ENCODE measurements at regions not wholly inside any gene's neighbourhood (a gene's known extent, or its start where the extent isn't known, plus 50 kb on each side); places are given as distances from the start of the nearest gene placed in this dataset.

GRCh38 chr15:69806287-69806915 is 291.3 kb downstream of the TLE3 start:
- H3K4me3 ChIP-seq = no peak overlapping the region
- no peaks in the 10 kb centered on the region for H4K20me1 ChIP-seq (ENCODE audit: insufficient read depth)
- TF ChIP-seq EZH2 (IDR thresholded peaks at IDR 0.05; ENCODE audit: low read depth) = no peak
- no peak for TF ChIP-seq CTCF (conservative IDR thresholded peaks at IDR 0.05)
- H3F3A ChIP-seq (ENCODE audit: insufficient read depth, low read depth) = peaks cover 12% of the 10 kb centered on the region; the same call in 1 of the 2 replicates
- H3K27ac ChIP-seq = no peak overlapping the region
- POLR2A ChIA-PET (ENCODE audit: unreplicated experiment) = no interaction called here
- H3K4me1 ChIP-seq (replicated peaks; ENCODE audit: insufficient read depth) = peaks cover 30% of the 10 kb centered on the region
- H3K36me3 ChIP-seq (ENCODE audit: low read depth) = no peaks in the 10 kb centered on the region
- H3K79me2 ChIP-seq (ENCODE audit: low read depth) = no peaks in the 10 kb centered on the region
- CTCF ChIA-PET = no interaction called here
- no TSS peak for BruUV-seq (replicated peaks)
- no peak overlapping the region for H2AFZ ChIP-seq
- no peaks in the 10 kb centered on the region for H3K27me3 ChIP-seq (ENCODE audit: insufficient read depth, low read depth)
- no peaks in the 10 kb centered on the region for H3K9me2 ChIP-seq (ENCODE audit: insufficient read depth)
- intact Hi-C loops (cut with micrococcal nuclease; ENCODE audit: unreplicated experiment) = loop anchor here (5.0 kb wide), 1 partner anchor 286 kb away; no protein-coding TSS in a partner anchor
- H3K4me2 ChIP-seq = no peak overlapping the region
- H3K9me3 ChIP-seq (ENCODE audit: insufficient read depth, low read depth) = no peaks in the 10 kb centered on the region
- DNase-seq = no peak

- Histone ChIP-seq H3K9me3 (ENCODE audit: insufficient read depth, low read depth) (no peaks in the 10 kb centered on the region), H2AFZ (no peak overlapping the region), H3K79me2 (ENCODE audit: low read depth) (no peaks in the 10 kb centered on the region), H3F3A (ENCODE audit: insufficient read depth, low read depth) (peaks cover 12% of the 10 kb centered on the region; the same call in 1 of the 2 replicates), H3K36me3 (ENCODE audit: low read depth) (no peaks in the 10 kb centered on the region), H3K27ac (no peak overlapping the region), H3K4me2 (no peak overlapping the region), H3K4me3 (no peak overlapping the region), H3K4me1 (replicated peaks; ENCODE audit: insufficient read depth) (peaks cover 30% of the 10 kb centered on the region), H3K27me3 (ENCODE audit: insufficient read depth, low read depth) (no peaks in the 10 kb centered on the region), H4K20me1 (ENCODE audit: insufficient read depth) (no peaks in the 10 kb centered on the region), H3K9me2 (ENCODE audit: insufficient read depth) (no peaks in the 10 kb centered on the region)
- intact Hi-C loops (cut with micrococcal nuclease; ENCODE audit: unreplicated experiment) = loop anchor here (5.0 kb wide), 1 partner anchor 285 kb away; no protein-coding TSS in a partner anchor
- no peak for TF ChIP-seq CTCF (conservative IDR thresholded peaks at IDR 0.05)
- no peak for TF ChIP-seq EZH2 (IDR thresholded peaks at IDR 0.05; ENCODE audit: low read depth)
- peak; percentile 68 to 74 for DNase-seq
- POLR2A ChIA-PET (ENCODE audit: unreplicated experiment) = interaction anchor here (0.7 kb wide), 1 partner anchor 109 kb away, joined by 18 read pairs; no protein-coding TSS in a partner anchor
- CTCF ChIA-PET = no interaction called here
- no TSS peak for BruUV-seq (replicated peaks)
These were observed 290.0 kb downstream of the TLE3 start for GRCh38 chr15:69807721-69808120.

GRCh38 chr15:69808756-69809155 is 289.0 kb downstream of the TLE3 start:
- BruUV-seq (replicated peaks) = no TSS peak
- Histone ChIP-seq H3K79me2 (ENCODE audit: low read depth) (no peaks in the 10 kb centered on the region), H3K4me1 (replicated peaks; ENCODE audit: insufficient read depth) (peaks cover 37% of the 10 kb centered on the region), H3K9me2 (ENCODE audit: insufficient read depth) (no peaks in the 10 kb centered on the region), H3K4me2 (no peak overlapping the region), H3F3A (ENCODE audit: insufficient read depth, low read depth) (peaks cover 12% of the 10 kb centered on the region; the same call in 1 of the 2 replicates), H3K27me3 (ENCODE audit: insufficient read depth, low read depth) (no peaks in the 10 kb centered on the region), H3K4me3 (no peak overlapping the region), H3K9me3 (ENCODE audit: insufficient read depth, low read depth) (no peaks in the 10 kb centered on the region), H3K27ac (no peak overlapping the region), H2AFZ (no peak overlapping the region), H3K36me3 (ENCODE audit: low read depth) (no peaks in the 10 kb centered on the region), H4K20me1 (ENCODE audit: insufficient read depth) (no peaks in the 10 kb centered on the region)
- intact Hi-C loops (cut with micrococcal nuclease; ENCODE audit: unreplicated experiment) = loop anchor here (5.0 kb wide), 1 partner anchor 284 kb away; no protein-coding TSS in a partner anchor
- no peak for TF ChIP-seq CTCF (conservative IDR thresholded peaks at IDR 0.05)
- TF ChIP-seq EZH2 (IDR thresholded peaks at IDR 0.05; ENCODE audit: low read depth) = no peak
- CTCF ChIA-PET = no interaction called here
- DNase-seq = no peak
- POLR2A ChIA-PET (ENCODE audit: unreplicated experiment) = no interaction called here

Data from PC-9 (cell line).